ENCODE measurements at regions not wholly inside any gene's neighbourhood (a gene's known extent, or its start where the extent isn't known, plus 50 kb on each side); places are given as distances from the start of the nearest gene placed in this dataset.

- TF ChIP-seq CTCF (IDR thresholded peaks at IDR 0.05; ENCODE audit: low read depth, low read length) (no peak), EZH2phosphoT487 (IDR thresholded peaks at IDR 0.05; ENCODE audit: low read depth) (no peak)
These were observed 2636.9 kb upstream of the PCDH20 start for GRCh38 chr13:64052521-64052920.
